GM21381 (cell line): ENCODE measurements at regions not wholly inside any gene's neighbourhood (a gene's known extent, or its start where the extent isn't known, plus 50 kb on each side); places are given as distances from the start of the nearest gene placed in this dataset.
"Not testable (repeated sequence)": the region's sequence is repeated elsewhere in the genome, so short reads cannot be mapped to it uniquely, and the experiment has no call there.

Experiments
- ATAC-seq: cut with Tn5 transposase; IDR thresholded peaks from one replicate; pipeline ENCODE4 v1.9.1; 2021; ENCODE audit warnings: mild to moderate bottlenecking, moderate library complexity; ENCODE audit not compliant: unreplicated experiment

GRCh38 chr6:155894262-155894661, 438.6 kb upstream of the NOX3 start:
- ATAC-seq: no peak

GRCh38 chr6:155890409-155890808, 434.8 kb upstream of the NOX3 start:
- no peak for ATAC-seq

- no peak for ATAC-seq
Observed at GRCh38 chr6:155889410-155889809, 433.8 kb upstream of the NOX3 start.

GRCh38 chr6:155887421-155887820, 431.8 kb upstream of the NOX3 start:
- ATAC-seq: no peak

GRCh38 chr6:155883741-155884140, 428.1 kb upstream of the NOX3 start:
- no peak for ATAC-seq

DNA sequence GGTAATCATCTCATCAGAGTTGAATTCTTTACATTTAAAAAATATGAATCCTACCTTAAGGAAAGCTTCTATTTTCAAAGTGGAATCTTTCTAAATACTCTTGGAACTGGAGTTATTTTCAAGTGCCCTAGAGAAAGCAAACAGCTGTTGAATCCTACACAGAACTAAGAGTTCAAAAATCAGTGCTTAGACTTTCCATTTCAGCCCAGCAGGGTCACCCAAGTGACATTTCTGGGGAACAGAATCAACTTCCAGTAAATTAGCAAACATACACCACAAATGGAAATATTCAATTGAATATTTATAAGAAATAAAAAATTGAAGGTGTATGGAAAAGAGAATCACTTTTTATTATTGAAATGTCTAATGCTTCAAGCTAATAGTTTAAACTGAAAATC, 427.7 kb upstream of the NOX3 start:
- no peak for ATAC-seq

DNA sequence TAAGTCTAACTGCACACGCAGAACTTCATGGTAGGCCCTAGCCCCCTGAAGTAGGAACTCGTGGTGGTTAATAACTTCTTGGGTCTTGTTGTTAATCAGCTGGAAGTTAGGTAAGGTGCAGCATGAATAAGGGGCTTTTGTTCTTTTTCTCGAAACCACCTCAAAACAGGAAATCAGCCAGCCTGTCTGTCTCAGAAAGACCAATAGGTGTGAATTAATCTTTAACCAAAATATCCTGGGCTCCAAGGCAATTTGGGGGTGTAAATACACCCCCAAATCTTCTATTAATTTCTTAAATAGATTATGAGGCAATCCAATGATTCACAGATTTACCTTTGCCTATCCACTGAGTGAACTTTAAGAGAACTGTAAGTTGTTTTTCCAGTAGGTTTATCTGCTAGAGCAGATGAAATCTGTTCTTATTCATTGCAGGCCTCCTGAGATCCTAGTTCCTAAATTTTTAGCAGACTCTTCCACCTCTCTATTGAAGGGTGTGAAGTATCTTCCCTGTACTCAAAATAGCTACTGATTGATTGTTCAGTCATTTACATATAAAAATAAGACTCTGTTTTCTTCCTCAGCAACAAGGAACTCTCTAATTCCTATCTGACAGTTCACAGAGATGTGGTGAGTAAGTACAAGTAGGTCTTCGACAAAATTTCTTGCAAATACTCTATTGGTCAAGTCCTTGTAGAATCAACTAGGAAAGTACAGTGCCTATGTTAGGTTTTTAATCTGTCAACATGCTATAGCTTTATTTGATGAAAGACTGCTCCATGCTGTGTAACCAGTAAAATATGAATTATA, 427.1 kb upstream of the NOX3 start:
- peak; percentile 86 for ATAC-seq

DNA sequence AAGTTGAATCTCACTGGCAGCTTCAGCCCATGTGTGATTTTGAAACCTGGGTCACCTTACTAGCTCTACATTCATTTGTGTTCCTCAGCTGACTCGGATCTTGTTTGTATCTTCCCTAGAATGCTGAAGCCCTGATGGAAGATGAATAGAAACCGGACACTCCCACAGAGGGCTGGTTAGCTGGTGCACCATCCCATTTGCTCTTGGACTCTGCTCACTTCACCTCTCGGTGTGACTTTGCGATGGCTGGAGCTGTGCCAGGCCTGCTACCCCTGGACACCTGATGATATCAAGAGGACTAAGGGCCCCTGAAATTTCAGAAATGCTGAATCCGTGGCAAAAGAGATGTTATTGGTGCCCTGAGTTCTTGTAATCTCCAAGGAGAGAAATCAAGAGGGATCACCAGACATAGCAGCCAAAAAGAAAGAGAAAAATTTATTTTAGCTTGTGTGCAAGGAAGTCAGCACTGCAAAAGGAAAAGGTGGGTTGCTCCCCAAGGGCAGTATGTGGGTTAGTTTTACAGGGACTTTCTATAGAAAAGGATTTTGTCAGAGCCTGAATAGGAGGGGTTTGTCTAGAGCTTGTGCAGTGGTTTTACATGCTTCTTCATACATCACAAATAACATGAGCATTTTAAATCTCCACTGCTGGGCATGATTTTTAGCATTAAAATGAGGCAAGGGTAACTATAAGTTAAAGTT, 426.3 kb upstream of the NOX3 start:
- ATAC-seq: peak; percentile 33

- ATAC-seq: no peak
Observed at GRCh38 chr6:155880900-155881299, 425.3 kb upstream of the NOX3 start.

DNA sequence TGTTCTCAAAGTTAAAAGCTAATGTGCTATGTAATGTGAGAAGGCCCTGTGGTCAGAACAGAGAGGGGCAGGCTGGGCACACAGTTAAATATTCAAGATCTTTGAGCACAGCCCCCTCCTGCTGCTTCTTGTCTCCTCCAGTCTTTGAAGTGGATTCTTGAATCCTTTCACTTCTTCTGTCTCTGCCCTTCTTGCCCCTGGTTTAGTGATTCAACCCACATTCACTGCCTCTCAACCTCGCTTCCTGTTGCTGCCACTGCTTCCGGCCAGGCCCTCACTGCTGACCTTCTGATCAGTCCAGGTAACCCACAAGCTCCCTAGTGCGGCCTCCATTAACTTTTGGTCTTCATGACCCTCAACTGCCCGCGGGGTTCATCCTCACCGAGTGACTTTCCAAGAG, 417.3 kb upstream of the NOX3 start:
- no peak for ATAC-seq

DNA sequence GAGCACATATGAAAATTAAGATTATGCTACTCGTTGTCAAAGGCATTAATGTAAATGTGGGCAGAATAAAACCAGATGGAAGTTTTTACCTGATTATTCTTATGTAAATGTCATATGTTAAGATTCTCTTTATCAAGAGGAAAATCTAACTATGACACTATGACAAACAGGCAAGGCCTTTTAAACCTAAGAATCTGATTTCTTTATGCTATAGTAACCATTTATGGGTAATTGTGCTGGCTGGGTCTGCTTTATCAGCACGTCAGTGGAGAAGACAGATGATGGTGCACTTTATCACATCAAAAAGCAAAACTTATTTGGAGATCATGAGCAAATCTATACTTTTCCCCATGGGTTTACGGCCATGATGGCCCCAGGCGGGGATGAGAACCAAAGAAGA, 412.0 kb upstream of the NOX3 start:
- ATAC-seq: no peak

DNA sequence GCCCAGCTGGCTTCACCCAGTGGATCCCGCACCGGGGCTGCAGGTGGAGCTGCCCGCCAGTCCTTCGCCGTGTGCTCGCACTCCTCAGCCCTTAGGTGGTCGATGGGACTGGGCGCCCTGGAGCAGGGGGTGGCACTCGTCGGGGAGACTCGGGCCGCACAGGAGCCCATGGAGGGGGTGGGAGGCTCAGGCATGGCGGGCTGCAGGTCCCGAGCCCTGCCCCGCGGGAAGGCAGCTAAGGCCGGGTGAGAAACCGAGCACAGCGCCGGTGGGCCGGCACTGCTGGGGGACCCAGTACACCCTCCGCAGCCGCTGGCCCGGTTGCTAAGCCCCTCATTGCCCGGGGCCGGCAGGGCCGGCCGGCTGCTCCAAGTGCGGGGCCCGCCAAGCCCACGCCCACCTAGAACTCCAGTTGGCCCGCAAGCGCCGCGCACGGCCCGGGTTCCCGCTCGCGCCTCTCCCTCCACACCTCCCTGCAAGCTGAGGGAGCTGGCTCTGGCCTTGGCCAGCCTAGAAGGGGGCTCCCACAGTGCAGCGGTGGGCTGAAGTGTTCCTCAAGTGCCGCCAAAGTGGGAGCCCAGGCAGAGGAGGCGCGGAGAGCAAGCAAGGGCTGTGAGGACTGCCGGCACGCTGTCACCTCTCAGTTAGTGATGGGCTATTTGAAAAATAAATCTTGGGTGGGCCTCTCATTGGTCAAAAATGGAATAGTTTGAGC, 411.2 kb upstream of the NOX3 start:
- ATAC-seq: not testable (repeated sequence)

- no peak for ATAC-seq
Observed at GRCh38 chr6:155861821-155862220, 406.2 kb upstream of the NOX3 start.

- not testable (repeated sequence) for ATAC-seq
Observed at GRCh38 chr6:155858906-155859305, 403.3 kb upstream of the NOX3 start.

GRCh38 chr6:155854787-155855186, 399.1 kb upstream of the NOX3 start:
- ATAC-seq: no peak

DNA sequence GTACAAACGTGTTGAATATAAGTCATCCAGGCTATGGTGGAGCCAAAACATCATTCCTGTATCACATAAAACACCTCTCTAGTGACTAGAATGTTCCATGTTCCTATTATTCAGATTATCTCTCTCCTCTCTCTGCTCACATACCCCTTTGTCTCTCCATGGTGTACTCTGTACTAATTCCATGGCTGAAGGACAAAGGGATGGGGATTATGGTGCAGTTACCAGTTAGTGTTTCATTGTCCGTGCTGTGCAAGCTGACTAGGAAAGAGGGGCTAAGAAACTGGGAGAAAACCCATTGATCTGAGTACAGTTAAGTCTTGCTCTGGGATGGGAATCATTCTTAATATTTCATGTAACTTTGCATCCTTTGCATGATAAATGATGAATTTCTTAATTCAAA, 397.4 kb upstream of the NOX3 start:
- ATAC-seq: no peak

- ATAC-seq: no peak
Observed at GRCh38 chr6:155850408-155850841, 394.8 kb upstream of the NOX3 start.

- ATAC-seq: no peak
Observed at GRCh38 chr6:155847711-155848110, 392.1 kb upstream of the NOX3 start.

GRCh38 chr6:155837474-155837873, 381.8 kb upstream of the NOX3 start:
- no peak for ATAC-seq

DNA sequence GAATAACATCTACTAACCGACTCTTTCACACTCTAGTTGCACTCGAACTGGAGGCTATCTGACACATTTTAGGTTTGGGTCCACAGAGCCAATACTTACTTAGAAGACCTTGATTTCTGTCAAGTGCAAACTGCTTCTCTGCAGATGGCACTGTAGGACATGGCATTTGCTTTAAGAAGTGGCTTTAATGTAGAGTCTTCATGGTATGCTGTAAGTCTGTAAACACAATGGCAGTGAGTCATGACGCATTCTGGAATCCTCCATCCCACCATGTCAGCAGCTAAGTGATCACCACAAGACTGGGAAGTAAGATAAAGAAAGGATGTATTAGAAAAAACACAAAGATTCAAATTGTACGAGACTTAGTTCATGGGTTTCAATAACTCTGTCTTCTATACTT, 377.0 kb upstream of the NOX3 start:
- ATAC-seq: no peak

GRCh38 chr6:155830531-155830930, 374.9 kb upstream of the NOX3 start:
- ATAC-seq: no peak

DNA sequence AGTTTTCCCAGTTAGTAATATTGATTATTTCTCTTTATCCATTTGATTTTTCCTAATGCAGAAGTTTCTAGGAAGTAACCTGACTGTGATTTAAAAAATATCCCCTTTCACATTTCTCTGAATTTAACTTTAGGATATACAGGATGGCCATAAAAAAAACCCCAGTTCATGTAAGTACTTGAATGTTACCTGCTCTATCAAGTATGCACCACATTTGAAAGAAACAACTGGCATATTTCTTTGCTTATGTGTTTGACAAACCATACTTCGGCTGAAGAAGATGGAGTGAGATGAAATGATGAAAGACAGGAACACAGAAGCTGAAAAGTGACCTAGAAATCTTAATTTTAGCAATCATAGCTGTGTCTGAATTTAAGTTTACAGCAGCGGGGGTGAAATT, 374.0 kb upstream of the NOX3 start:
- no peak for ATAC-seq
